ENCODE measurements at regions not wholly inside any gene's neighbourhood (a gene's known extent, or its start where the extent isn't known, plus 50 kb on each side); places are given as distances from the start of the nearest gene placed in this dataset.

- TF ChIP-seq BRCA1 (IDR thresholded peaks at IDR 0.05; ENCODE audit: low read depth, low read length) = no peak
- TF ChIP-seq SPI1 (IDR thresholded peaks at IDR 0.05; ENCODE audit: borderline replicate concordance, insufficient read depth, low read depth, low read length) = no peak
- TF ChIP-seq BMI1 (IDR thresholded peaks at IDR 0.05; ENCODE audit: borderline replicate concordance) = no peak
- TF ChIP-seq BACH1 (IDR thresholded peaks at IDR 0.05; ENCODE audit: borderline replicate concordance) = no peak
- no peak for TF ChIP-seq IKZF2 (IDR thresholded peaks at IDR 0.05)
These were observed 797.7 kb upstream of the EDIL3 start (continued) for GRCh38 chr5:85182344-85182743.

DNA sequence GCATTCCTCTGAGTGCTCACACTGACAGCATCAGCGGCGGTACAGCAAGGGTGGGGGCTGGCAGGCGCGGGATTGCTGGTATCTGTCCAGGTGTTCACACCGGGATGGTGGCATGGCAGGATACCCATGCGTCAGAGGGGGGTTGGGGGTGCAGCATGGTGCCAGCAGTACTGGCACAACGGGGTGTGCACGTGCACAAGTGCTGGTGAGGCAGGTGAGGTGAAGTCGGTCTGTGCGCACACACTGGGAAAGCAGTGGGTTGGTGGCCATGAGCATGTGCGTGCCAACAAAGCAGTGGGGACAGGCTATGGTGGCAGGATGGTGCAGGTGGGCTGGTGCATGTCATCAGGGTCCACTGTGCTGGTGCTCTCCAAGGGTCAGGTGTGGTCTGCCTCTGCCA is 819.6 kb upstream of the EDIL3 start:
- Histone ChIP-seq H3K9me3 (replicated peaks; ENCODE audit: control insufficient read depth, insufficient read depth, low read length) (no peaks in the 10 kb centered on the region), H2AFZ (ENCODE audit: control insufficient read depth, low read depth, low read length) (no peak overlapping the region), H3K36me3 (ENCODE audit: control insufficient read depth in 2 of 2, insufficient read depth in 2 of 2, low read length in 1 of 2) (no peaks in the 10 kb centered on the region), H4K20me1 (ENCODE audit: control insufficient read depth, insufficient read depth) (no peaks in the 10 kb centered on the region), H3K4me2 (ENCODE audit: control insufficient read depth, insufficient read depth) (no peak overlapping the region), H3K4me1 (ENCODE audit: control insufficient read depth, insufficient read depth, low read length) (no peaks in the 10 kb centered on the region), H3K27me3 (replicated peaks in 1 of 2; ENCODE audit: control insufficient read depth in 2 of 2, insufficient read depth in 2 of 2, low read length in 1 of 2) (no peaks in the 10 kb centered on the region), H3K9ac (ENCODE audit: control insufficient read depth, insufficient read depth, low read length) (no peak overlapping the region), H3K27ac (ENCODE audit: control insufficient read depth, insufficient read depth) (no peak overlapping the region), H3K4me3 (no peak overlapping the region), H3K79me2 (ENCODE audit: control insufficient read depth, insufficient read depth, low read length) (no peaks in the 10 kb centered on the region)
- in situ Hi-C loops (cut with MboI) (no loop called here), intact Hi-C loops (cut with micrococcal nuclease; ENCODE audit: unreplicated experiment) (no loop called here)
- SMC1A ChIA-PET (ENCODE audit: uncharacterized antibody, unreplicated experiment) = no interaction called here
- no peak for FAIRE-seq
- no TSS peak for BruUV-seq (replicated peaks)
- CTCF ChIA-PET = no interaction called here
- no peak for TF ChIP-seq FOXM1 (IDR thresholded peaks at IDR 0.05; ENCODE audit: low read depth, low read length)
- TF ChIP-seq E2F8 (IDR thresholded peaks at IDR 0.05; ENCODE audit: low read depth, partially characterized antibody) = no peak
- TF ChIP-seq SIX5 (IDR thresholded peaks at IDR 0.05; ENCODE audit: low read depth, low read length, severe bottlenecking) = no peak
- no peak for TF ChIP-seq ZNF217 (IDR thresholded peaks at IDR 0.05)
- no peak for TF ChIP-seq HCFC1 (IDR thresholded peaks at IDR 0.05; ENCODE audit: low read length)
- no peak for TF ChIP-seq POU2F2 (IDR thresholded peaks at IDR 0.05; ENCODE audit: borderline replicate concordance, low read depth, low read length)
- TF ChIP-seq, protein P1, sequence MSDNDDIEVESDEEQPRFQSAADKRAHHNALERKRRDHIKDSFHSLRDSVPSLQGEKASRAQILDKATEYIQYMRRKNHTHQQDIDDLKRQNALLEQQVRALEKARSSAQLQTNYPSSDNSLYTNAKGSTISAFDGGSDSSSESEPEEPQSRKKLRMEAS (IDR thresholded peaks at IDR 0.05; ENCODE audit: low read depth, low read length) = no peak
- TF ChIP-seq, protein P2, sequence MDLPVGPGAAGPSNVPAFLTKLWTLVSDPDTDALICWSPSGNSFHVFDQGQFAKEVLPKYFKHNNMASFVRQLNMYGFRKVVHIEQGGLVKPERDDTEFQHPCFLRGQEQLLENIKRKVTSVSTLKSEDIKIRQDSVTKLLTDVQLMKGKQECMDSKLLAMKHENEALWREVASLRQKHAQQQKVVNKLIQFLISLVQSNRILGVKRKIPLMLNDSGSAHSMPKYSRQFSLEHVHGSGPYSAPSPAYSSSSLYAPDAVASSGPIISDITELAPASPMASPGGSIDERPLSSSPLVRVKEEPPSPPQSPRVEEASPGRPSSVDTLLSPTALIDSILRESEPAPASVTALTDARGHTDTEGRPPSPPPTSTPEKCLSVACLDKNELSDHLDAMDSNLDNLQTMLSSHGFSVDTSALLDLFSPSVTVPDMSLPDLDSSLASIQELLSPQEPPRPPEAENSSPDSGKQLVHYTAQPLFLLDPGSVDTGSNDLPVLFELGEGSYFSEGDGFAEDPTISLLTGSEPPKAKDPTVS (IDR thresholded peaks at IDR 0.05; ENCODE audit: low read depth, low read length) = no peak
- 39% methylated on average over 7 of the region's 11 CpGs for WGBS (ENCODE audit: insufficient coverage, insufficient replicate concordance, low lambda C conversion rate, missing lambda C conversion rate)
- RAD21 ChIA-PET (ENCODE audit: unreplicated experiment) = no interaction called here
- no peak for DNase-seq (ENCODE audit: low read depth, low spot score)
- POLR2A ChIA-PET = no interaction called here
- no peak for ATAC-seq
